Limb (tissue), 2 donors: ENCODE measurements at regions not wholly inside any gene's neighbourhood (a gene's known extent, or its start where the extent isn't known, plus 50 kb on each side); places are given as distances from the start of the nearest gene placed in this dataset.

ENCODE experiments used
- DNase-seq, 2 donors: peaks; one replicate each; pipeline ENCODE4 v3.0.0-alpha.2; 2016; ENCODE audit errors: extremely low spot score in 2 of 2

DNA sequence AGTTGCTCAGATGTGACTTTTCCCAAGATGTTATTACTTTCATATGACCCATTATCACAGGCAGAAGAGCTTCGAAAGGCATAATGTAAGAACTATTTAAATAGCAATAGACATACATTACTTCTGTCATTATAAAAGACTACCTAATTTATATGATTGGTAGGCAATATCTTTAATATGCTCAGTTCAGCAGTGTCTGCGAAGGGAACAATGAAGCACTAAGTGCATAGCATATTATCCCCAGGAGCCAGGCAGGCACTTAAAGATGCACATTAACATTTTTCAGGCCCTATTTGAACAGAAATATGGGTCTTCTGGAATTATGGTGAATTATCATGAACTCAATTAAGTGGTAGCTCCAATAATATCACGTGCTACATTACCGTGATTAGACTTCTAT lies 217.8 kb downstream of the EPM2A start:
- DNase-seq: no peak

- no peak for DNase-seq
Measured at GRCh38 chr6:145525038-145525437, 210.3 kb downstream of the EPM2A start.

DNA sequence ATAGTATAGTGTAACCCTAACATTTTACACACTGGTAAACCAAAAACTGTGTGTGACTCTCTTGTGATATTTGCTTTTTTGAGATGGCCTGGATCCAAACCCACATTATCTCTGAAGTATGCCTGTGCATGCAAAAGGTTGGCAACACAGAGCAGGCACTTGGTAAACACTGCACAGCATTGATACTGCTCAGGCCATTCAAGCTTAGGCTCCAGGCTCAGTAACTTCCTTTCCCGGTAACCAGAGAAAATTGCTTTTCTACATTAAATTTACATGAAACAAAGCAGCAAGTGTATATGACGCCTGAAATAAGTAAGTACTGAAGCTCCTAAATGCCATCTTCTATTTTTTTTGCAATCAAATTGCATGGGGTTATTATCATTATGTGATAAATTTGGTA lies 205.7 kb downstream of the EPM2A start:
- no peak for DNase-seq

DNA sequence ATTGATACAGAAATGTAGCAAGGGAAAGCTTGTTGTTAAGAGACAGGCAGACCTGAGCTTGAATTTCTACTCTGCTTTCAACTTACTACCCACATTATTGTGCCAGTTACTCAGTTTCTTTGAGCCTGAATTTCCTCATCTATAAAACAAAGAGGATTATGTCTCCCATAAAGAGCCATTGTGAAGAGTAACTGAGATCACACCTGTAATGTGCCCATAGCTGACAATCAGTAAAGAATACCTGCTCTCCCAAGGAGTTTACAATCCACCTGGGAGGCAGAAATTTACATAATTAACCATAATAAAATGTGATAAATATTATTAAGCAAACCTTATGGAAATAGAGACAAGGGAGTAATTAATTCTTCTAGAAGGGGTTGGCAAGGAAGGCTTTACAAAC lies 204.9 kb downstream of the EPM2A start:
- DNase-seq: no peak

GRCh38 chr6:145531032-145531431 lies 204.3 kb downstream of the EPM2A start:
- no peak for DNase-seq

- no peak for DNase-seq
Measured at GRCh38 chr6:145531822-145532221, 203.5 kb downstream of the EPM2A start.

GRCh38 chr6:145532361-145532760 lies 203.0 kb downstream of the EPM2A start:
- DNase-seq: no peak

- no peak for DNase-seq
Measured at GRCh38 chr6:145534989-145535388, 200.3 kb downstream of the EPM2A start.

GRCh38 chr6:145538989-145539388 lies 196.3 kb downstream of the EPM2A start:
- DNase-seq: no peak

DNA sequence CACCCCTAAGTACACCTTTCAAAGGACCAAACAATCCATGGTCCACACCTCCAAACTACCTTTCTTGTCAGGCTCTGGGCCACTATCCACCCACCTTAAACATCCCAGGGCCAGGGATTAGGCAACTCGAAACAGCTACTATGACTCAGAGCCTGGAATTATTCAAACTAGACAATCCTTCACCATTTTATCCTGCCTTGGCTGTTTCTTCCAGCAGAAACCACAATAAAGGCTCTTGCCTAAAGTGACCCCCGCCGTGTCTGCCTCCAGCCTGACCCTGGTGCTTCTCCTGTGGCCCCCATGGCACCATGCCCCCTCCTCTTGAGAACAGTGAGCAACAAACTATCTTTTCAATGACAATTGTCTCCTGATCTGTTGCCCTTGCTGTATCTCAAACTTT lies 195.5 kb downstream of the EPM2A start:
- DNase-seq: no peak

DNA sequence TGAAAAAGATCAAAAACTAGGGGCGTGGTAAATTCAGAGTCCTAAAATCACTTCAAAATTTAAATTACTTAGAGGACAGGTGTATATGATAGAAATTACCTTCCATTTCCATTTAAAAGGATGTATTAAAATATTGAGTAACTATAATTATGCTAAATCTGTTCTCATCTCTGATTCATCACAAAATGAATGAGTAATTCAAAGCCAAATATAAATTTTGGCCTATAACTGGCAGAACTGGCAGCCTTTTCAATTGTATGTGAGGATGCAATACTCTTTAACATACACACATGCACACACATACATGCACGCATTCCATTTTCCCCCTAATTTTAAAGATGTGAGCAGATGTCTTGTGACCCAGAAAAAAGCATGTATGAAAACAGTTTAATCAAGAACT lies 194.6 kb downstream of the EPM2A start:
- DNase-seq: no peak

DNA sequence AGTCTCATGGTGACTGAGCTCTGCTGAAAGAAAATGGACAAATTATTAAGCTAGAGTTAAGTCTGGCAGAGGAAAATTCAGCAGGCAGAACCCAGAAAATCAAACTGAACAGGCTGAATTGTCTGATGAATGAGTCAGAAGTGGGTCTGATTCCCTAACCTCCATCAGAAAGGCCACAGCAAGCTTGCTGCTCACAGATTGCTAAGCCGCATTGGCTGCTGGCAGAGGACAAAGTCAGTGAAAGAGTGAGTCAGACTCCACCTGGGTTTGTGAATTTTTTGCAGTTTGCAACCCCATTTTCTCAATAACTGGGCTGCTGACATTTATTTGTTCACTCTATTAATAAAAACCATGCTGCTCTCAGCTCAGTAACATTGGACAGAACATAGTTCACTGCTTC lies 191.3 kb downstream of the EPM2A start:
- DNase-seq: no peak

DNA sequence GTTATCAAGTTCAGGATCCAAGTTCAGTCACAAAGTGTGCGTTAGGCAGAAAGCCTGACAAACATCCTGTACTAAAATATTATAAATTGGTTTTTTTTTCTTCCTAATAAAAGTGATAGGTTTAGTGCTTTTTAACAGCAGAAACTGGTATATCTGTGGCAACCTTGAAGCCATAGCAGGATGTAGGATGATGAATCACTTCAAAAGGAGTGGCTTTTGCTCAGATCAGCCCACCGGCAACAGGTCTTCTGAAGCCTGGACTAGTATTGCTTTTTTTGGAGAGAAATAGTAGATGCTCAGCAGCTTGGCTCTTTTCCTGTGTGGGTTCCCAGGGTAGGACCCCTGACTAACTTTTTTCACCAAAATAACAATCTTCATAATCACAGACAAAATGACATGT lies 190.8 kb downstream of the EPM2A start:
- DNase-seq: no peak

GRCh38 chr6:145546265-145546664 lies 189.1 kb downstream of the EPM2A start:
- no peak for DNase-seq

- no peak for DNase-seq
Measured at GRCh38 chr6:145547594-145548335, 187.6 kb downstream of the EPM2A start.

- no peak for DNase-seq
Measured at GRCh38 chr6:145548933-145549648, 186.2 kb downstream of the EPM2A start.

GRCh38 chr6:145551164-145551563 lies 184.2 kb downstream of the EPM2A start:
- no peak for DNase-seq

DNA sequence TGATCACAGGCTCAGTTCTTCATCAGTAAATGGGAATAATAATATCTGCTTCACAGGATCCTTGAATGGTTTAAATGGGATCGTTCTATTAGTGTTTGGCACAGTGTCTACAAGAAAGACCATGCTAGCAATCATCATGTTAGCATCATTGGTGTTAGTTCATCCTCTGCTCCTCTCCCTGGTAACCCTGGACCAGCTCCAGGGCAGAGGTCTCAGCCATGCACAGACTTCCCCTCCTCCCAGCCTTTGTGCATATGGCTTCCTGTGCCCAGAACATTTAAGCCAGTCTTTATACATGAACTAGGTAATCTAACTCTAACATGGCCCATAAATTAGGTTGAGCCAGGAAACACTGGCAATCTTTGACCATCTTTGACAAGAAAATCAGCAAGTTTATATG lies 180.2 kb downstream of the EPM2A start:
- DNase-seq: no peak

GRCh38 chr6:145557474-145557873 lies 177.8 kb downstream of the EPM2A start:
- no peak for DNase-seq

DNA sequence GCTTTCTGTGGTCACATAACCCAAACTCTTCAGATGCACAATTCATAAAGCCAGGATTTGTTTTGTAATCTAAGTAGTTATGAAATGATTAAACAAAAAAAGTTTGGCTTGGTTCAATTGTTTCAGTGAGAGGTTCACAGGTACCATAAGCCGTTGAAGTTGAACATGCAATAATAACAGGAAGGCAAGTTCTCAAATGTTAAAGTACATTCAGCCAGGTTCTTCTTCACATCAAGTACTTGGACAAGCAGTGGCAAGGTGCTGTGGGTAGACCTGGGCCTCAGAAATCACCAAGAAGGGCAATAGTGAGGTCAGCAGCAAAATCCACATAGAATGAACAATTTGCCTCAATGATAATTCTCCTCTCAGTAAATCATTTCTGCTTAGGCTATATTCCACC lies 175.5 kb downstream of the EPM2A start:
- DNase-seq: no peak

- DNase-seq: no peak
Measured at GRCh38 chr6:145561095-145562072, 173.9 kb downstream of the EPM2A start.
